ENCODE measurements at regions not wholly inside any gene's neighbourhood (a gene's known extent, or its start where the extent isn't known, plus 50 kb on each side); places are given as distances from the start of the nearest gene placed in this dataset.

GRCh38 chr1:218943371-218943770 lies 230.3 kb upstream of the LYPLAL1 start:
- no peak for ATAC-seq

GRCh38 chr1:218945050-218945449 lies 228.6 kb upstream of the LYPLAL1 start:
- peak; percentile 69 for ATAC-seq

GRCh38 chr1:218946147-218946546 lies 227.5 kb upstream of the LYPLAL1 start:
- ATAC-seq: no peak

- ATAC-seq: no peak
Measured at GRCh38 chr1:218948446-218948845, 225.2 kb upstream of the LYPLAL1 start.

GRCh38 chr1:218953386-218953785 lies 220.3 kb upstream of the LYPLAL1 start:
- no peak for ATAC-seq

GRCh38 chr1:218957971-218958370 lies 215.7 kb upstream of the LYPLAL1 start:
- ATAC-seq: no peak

- ATAC-seq: no peak
Measured at GRCh38 chr1:218959784-218960183, 213.9 kb upstream of the LYPLAL1 start.

GRCh38 chr1:218964471-218965185 lies 209.1 kb upstream of the LYPLAL1 start:
- ATAC-seq: no peak

GRCh38 chr1:218965821-218966220 lies 207.9 kb upstream of the LYPLAL1 start:
- ATAC-seq: no peak

- ATAC-seq: no peak
Measured at GRCh38 chr1:218967254-218967653, 206.4 kb upstream of the LYPLAL1 start.

- no peak for ATAC-seq
Measured at GRCh38 chr1:218967836-218968235, 205.8 kb upstream of the LYPLAL1 start.

GRCh38 chr1:218969006-218969405 lies 204.7 kb upstream of the LYPLAL1 start:
- ATAC-seq: no peak

- no peak for ATAC-seq
Measured at GRCh38 chr1:218970397-218970990, 203.2 kb upstream of the LYPLAL1 start.

GRCh38 chr1:218971156-218971555 lies 202.5 kb upstream of the LYPLAL1 start:
- no peak for ATAC-seq

GRCh38 chr1:218980881-218981280 lies 192.8 kb upstream of the LYPLAL1 start:
- no peak for ATAC-seq

GRCh38 chr1:218982482-218982881 lies 191.2 kb upstream of the LYPLAL1 start:
- no peak for ATAC-seq

- ATAC-seq: no peak
Measured at GRCh38 chr1:218983433-218983832, 190.2 kb upstream of the LYPLAL1 start.

- ATAC-seq: no peak
Measured at GRCh38 chr1:218983848-218984247, 189.8 kb upstream of the LYPLAL1 start.

- no peak for ATAC-seq
Measured at GRCh38 chr1:218985424-218985984, 188.2 kb upstream of the LYPLAL1 start.

- no peak for ATAC-seq
Measured at GRCh38 chr1:218986816-218987215, 186.9 kb upstream of the LYPLAL1 start.

- ATAC-seq: no peak
Measured at GRCh38 chr1:218990019-218990418, 183.7 kb upstream of the LYPLAL1 start.

GRCh38 chr1:218991089-218991488 lies 182.6 kb upstream of the LYPLAL1 start:
- no peak for ATAC-seq

GRCh38 chr1:218994615-218995014 lies 179.1 kb upstream of the LYPLAL1 start:
- no peak for ATAC-seq

- ATAC-seq: no peak
Measured at GRCh38 chr1:218995091-218995665, 178.5 kb upstream of the LYPLAL1 start.

All from esophagus mucosa (tissue), 1 donor.